Vagina (tissue), 2 donors: ENCODE measurements at regions not wholly inside any gene's neighbourhood (a gene's known extent, or its start where the extent isn't known, plus 50 kb on each side); places are given as distances from the start of the nearest gene placed in this dataset.

Experiments
- CTCF ChIP-seq, 3 experiments: fragments of 450-650 bp in 2 of 3; fragments of 200-600 bp in 1 of 3; sonication (generic) in 1 of 3; IDR thresholded peaks; one replicate each; pipeline ENCODE4 v1.5.1; 2017 to 2019; ENCODE audit warnings: antibody characterized with exemption in 3 of 3, mild to moderate bottlenecking in 2 of 3, moderate library complexity in 2 of 3
- POLR2A ChIP-seq, 2 donors: fragments of 450-650 bp; IDR thresholded peaks; one replicate each; pipeline ENCODE4 v1.6.1; 2017; ENCODE audit warnings: antibody characterized with exemption in 2 of 2, mild to moderate bottlenecking in 2 of 2, moderate library complexity in 2 of 2

- no peak for TF ChIP-seq POLR2A (IDR thresholded peaks at IDR 0.05)
- no peak for TF ChIP-seq CTCF (IDR thresholded peaks at IDR 0.05)
Measured at GRCh38 chr5:167122267-167122666, 1169.2 kb upstream of the WWC1 start.
